GM21447 (cell line): ENCODE measurements at regions not wholly inside any gene's neighbourhood (a gene's known extent, or its start where the extent isn't known, plus 50 kb on each side); places are given as distances from the start of the nearest gene placed in this dataset.
"Not testable (repeated sequence)": the region's sequence is repeated elsewhere in the genome, so short reads cannot be mapped to it uniquely, and the experiment has no call there.

Experiments
- ATAC-seq: cut with Tn5 transposase; IDR thresholded peaks from one replicate; pipeline ENCODE4 v1.9.1; 2021; ENCODE audit not compliant: unreplicated experiment

DNA sequence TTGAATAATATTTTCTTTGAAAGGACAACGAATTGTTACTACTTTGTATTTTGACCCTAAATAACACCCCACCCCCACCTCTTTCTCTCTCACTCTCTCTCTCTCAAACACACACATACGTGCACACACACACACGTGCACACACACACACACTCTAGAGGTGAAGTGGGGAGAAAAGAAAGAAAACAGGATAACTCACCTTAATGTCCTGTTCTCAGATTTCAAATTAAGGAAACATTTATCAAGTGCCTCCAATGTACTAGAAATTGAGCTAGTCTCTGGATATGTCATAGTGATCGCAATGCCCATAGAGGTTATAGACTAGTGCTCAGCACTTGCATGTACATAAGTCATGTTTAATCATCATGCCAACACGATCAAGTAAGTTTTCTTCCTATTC is 1483.6 kb upstream of the SEL1L start:
- ATAC-seq: no peak

DNA sequence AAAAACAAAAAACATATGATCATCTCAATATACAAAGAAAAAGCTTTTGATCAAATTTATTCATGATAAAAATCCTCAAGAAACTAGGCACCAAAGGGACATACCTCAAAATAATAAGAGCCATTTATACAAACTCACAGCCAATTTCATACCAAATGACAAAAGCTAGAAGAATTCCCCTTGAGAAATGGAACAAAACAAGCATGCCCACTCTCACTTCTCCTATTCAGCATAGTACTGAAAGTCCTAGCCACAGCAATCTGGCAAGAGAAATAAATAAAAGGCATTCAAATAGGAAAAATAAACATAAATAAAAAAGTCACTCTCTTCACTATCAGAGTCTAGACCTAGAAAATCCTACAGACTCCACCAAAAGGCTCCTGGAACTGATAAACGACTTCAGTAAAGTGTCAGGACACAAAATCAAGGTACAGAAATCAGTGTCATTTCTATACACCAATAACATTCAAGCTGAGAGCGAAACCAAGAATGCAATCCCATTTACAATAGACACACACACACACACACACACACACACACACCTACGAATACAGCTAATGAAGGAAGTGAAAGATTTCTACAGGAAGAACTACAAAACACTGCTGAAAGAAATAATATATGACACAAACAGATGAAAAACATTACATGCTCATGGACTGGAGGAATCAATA is 1486.2 kb upstream of the SEL1L start:
- no peak for ATAC-seq

DNA sequence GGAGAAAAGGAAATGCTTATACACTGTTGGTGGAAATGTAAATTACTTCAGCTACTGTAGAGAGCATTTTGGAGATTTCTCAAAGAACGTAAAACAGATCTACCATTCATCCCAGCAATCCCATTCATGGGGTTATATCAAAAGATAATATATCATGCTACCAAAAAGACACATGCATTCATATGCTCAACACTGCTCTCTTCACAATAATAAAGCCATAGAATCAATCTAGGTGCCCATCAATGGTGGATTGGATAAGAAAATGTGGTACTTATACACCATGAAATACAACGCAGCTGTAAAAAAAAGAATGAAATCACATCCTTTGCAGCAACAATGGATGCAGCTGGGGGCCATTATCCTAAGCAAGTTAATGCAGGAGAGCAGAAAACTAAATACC is 1487.7 kb upstream of the SEL1L start:
- ATAC-seq: no peak

DNA sequence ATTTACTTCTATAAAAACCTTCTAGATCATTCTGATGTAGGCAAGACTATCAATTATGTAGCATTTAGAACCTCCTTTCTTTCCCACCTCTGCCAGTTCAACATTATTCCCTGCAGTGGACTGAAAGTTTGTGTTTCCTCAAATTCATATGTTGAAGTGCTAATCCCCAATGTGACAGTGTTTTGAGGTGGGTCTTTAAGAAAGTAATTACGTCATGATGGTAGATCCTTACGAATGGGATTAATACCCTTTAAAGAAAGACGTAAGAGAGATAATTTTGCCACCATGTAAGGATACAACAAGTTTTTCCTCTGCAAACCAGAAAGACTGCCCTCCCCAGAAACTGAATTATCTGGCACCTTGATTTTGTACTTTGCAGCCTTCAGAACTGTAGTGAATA is 1489.7 kb upstream of the SEL1L start:
- no peak for ATAC-seq

DNA sequence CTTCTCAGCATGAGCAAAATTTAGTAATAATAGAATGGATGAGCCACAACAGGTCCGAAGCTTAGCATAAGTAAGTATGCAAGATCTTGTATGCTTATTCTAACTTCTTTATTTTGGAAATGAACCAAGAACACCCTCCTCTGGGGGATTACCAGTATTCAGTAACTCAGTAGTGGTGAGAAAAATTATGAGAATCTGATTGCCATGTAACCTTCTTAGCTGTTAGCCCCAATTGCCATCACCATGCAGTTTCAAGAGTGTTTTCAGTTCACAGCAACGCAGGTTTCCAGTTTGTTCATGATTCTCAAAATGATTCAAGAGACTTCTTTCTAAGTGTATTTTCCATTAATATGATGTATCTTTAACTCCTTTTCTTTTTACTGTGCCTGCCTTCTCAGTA is 1507.6 kb upstream of the SEL1L start:
- ATAC-seq: no peak

DNA sequence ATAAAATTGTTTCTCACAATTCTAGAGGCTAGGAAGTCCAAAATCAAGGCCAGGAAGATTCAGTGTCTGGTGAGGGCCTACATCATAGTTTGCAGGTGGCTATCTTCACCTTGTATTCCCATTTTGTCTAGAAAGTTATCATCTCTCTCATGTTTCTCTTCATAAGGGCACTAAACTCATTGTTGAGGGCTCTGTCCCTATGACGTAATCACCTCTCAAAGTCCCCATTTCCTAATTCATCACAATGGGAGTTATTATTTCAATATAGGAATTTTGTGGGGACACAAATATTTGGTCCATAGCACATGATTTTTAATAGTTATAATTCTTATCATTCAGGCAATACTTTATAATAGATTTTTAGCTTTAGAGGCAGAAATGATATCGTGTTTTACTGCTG is 1509.2 kb upstream of the SEL1L start:
- ATAC-seq: no peak

DNA sequence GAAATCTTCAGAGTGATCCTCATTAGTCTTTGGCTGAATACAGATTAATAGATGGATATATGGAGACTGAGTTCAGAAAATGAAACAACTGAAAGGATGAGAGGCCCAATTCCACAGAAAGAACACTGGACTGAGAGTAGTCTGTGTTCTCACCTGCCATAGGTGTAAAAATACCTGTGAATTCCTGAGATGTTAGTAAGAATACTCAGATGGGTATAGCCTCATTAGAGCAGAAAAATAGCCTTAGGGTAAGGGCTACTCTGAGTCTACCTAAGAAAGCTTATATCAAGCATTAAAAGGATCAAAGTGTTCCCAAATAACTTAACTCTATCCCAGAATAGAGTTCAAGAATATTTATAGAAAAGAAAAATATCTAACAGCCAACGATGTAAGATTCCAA is 1510.3 kb upstream of the SEL1L start:
- ATAC-seq: no peak

DNA sequence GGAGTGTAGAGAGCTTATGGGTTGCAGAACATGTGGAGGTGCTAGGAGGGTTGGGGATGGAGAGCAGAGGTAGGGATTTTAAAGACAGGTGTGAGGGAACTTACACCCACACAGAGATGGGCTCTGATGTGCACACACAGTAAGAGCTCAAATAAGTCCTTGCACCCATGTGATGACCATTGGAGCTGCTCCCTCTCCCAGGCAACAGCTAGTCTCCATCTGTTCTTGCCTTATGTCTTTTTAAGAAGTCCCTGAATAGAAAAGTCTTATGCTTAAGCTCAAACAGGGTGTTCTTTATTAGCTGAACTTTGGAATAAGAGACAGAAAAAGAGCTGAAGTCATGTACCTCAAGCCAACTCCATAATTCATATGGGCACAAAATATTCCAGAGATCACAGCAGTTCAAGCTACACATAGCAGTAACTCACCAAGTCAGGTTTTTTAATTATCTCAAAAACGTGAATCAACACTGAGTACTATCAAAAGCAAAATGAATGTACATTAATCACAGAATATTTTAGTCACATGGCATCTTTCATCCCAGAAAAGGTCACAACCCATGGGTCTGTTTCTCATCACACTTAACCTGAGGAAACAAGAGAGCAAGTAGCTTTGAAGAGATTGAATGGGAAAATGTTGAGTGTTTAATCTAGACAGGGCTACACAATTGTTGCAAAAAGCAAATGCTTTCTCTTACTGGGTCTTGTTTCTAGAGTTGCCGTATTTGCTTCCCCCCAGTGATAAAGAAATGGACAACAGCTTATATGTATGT is 1513.6 kb upstream of the SEL1L start:
- ATAC-seq: no peak

DNA sequence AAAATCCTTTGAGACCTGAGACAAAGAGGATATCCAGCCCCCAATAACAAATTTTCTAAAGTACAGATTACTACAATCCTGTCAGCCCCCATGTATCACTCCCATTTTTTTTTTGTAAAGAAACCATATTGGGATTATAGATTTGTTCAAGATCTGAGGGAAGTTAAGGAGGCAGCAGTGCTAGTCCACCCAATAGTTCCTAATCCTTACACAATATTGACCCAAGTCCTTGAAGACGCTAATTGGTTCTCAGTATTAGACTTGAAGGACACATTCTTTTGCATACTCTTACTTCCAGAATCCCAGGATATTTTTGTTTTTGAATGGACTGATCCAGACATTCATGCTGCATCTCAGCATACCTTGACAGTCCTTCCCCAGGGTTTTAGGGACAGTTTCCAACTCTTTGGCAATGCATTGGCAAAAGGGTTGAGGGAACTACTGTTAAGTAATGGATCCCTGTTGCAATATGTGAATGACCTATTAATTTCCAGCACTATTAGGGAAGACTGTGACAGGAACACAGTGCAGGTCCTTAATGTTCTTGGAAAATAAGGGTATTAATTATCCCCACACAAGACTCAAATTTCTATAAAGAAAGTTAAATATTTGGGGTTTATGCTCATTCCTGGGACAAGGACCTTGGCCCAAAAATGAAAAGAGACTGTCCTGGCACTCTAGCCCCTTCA is 1519.5 kb upstream of the SEL1L start:
- no peak for ATAC-seq

DNA sequence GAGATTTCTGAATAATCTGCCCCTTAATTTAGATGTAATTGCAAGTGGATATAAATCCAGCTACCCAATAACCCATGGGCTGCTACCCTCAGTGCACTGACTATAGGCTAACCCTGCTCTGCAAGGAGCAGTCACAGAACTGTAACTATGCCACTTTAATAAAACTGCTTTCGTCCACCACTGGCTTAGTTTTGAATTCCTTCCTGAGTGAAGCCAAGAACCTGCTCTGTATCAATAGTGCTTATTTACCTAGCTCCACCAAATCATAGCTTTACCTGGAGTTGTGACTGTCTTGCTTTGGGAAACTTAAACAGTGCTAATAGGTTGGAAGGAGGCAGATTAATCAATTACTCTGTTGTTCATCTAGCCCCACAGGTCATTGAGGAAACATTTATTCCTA is 1524.4 kb upstream of the SEL1L start:
- no peak for ATAC-seq

DNA sequence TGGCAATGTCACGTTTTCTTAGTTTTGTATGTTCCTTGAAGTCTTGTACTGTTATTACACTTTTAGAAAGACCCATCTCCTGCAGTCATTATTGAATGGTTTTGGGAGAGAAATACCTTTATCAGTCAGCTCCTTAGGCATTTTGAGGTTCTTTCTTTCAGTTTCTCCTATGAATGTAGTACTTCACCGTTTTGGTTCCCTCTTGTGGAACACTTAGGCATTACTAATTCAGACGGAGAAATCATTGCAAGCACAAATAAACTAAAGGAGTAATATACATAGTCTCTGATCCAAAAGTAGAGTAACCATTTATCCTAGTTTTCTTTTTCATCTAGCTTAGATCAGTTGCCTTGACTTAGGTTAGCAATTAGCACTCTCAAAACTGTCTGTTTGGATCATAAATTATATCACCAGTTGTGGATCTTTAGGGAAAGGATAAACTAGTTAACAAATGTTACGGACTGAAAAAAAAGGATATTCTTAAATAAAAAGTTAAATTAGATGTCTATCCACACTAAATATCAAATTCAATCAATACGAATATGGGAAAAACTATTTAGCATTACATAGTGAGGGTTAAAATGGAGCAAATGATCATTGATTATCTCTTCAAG is 1538.3 kb upstream of the SEL1L start:
- ATAC-seq: no peak

DNA sequence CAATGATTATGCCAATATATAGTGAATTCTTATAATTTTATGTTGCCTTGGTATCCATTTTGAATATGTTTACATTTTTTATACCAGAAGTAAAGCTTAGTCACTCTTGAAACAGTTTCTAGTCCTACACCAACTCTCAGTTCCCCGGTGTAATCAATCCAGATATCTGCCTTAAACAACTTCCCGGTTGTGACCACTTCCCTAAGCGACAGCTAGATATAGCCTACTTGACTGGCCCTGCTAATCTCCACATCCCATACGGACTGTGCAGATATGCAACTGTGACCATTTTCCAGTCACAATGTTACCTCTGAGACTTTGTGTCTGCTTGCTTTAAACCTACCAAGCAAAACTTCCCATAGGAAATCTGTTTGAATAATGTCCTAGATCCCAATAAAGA is 1551.5 kb upstream of the SEL1L start:
- no peak for ATAC-seq

DNA sequence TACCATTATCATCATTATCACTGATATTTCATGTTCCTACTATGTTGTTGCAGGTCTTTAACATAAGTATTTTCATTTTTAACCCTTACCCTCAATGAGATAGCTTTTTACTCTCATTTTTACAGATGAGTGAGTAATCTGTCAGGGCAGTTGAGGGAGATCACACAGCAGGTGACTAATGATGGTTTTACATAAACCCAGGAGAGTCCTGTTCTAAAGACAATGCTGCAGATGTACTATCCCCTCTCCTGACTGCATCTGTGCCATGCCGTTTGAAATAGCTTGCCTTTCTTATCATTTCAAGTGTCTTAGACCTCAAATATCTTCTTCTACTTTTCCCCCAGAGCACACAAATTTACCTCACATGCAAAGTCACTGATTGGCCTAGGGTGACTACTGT is 1552.1 kb upstream of the SEL1L start:
- ATAC-seq: no peak

DNA sequence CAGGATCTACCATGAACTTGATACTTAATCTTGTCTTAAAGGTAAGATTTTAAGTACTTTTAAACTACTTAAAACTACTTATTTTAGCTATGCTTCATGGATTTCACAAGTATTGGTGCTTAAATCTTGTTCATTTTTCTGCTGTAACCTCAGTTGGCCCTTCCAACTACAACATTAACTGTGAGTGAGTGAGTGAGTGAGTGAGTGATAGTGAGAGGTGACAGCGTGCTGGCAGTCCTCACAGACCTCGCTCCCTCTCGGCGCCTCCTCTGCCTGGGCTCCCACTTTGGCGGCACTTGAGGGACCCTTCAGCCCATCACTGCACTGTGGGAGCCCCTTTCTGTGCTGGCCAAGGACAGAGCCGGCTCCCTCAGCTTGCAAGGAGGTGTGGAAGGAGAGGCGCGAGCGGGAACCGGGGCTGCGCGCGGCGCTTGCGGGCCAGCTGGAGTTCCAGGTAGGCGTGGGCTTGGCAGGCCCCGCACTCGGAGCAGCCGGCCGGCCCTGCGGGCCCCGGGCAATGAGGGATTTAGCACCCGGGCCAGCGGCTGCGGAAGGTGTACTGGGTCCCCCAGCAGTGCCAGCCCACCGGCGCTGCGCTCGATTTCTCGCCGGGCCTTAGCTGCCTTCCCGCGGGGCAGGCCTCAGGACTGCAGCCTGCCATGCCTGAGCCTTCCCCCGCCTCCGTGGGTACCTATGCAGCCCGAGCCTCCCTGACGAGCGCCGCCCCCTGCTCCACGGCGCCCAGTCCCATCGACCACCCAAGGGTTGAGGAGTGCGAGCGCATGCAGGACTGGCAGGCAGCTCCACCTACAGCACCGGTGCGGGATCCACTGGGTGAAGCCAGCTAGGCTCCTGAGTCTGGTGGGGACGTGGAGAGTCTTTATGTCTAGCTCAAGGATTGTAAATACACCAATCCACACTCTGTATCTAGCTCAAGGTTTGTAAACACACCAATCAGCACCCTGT is 1558.6 kb upstream of the SEL1L start:
- ATAC-seq: not testable (repeated sequence)

DNA sequence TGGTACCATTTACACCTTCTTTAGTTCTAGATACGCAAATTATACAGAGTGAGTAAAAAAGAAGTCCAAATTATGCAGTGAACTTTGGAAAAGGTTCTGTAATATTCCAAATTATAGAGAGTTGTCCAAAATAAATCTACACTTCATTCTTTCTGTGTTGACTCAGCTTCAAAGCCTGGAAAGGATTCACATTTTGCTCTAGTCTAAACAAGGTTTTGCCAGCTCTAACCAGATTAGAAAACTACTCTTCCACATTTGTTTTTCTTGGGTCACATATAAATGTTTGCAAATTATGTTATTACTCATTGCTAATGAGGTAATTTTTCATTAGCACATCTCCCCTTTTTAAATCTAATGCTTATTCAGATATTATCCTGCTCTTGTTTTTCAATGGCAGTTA is 1562.4 kb upstream of the SEL1L start:
- ATAC-seq: no peak

DNA sequence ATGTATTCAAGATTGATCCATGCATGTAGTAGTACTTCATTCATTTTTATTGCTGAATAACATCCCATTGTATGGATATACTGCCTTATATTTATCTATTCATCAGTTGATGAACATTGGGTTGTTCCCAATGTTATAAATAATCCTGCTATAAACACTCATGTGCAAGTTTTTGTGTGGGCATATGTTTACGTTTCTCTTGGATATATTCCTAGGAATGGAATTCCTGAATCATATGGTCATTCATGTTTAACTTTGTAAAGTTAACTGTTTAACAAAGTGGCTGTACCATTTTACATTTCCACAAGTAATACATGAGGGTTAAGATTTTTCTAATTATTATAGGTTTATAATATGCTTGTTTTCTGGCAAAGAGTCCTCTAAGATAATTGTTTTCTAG is 1568.2 kb upstream of the SEL1L start:
- no peak for ATAC-seq

DNA sequence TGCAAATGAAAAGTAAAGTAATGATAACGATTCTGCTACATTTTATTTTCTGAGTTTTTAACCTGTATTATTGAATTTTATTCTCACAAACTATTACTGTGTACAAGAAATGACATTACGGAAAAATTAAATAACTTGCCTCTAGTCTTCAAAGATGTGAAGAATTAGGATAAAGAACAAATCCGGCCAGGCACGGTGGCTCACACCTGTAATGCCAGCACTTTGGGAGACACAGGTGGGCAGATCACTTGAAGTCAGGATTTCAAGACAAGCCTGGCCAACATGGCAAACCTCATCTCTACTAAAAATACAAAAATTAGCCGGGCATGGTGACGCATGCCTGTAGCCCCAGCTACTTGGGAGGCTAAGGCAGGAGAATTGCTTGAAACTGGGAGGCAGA is 1584.4 kb upstream of the SEL1L start:
- ATAC-seq: no peak

DNA sequence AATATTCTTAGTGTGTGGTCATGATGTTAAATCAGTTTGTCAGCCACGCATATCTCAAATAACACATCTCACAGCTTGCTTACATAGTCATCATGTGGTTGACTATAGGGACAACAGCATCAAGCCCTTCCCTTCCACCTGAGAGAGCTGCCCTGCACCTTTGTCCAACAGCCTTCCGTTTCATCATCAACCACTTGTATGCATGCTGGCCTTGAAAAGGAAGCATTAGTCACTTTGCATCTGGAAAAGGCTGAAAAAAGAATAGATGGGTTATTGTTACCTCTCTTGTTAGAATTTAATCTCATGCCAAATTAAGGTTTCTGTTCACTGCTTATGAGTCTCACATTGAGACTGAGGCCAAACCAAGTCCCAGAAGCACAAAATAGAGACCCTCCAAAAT is 1586.5 kb upstream of the SEL1L start:
- no peak for ATAC-seq

DNA sequence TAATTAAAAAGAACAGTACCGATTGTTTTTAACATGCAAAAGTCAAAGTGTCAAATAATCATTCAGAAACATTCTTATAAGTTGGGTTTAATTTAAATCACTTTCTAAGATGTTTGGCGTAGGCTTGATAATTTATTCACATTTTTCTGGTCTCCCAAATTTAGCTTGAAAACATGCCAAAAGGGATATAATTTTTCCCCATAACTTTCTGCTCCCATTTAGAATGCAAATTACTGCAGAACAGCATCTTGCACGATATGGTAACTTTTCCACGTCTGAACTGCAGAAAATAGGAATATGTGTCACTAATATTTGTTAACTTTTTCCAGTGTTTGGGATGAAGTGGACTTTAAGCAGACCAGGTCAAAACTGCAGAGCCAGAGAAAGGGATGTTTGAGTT is 1592.4 kb upstream of the SEL1L start:
- ATAC-seq: no peak

DNA sequence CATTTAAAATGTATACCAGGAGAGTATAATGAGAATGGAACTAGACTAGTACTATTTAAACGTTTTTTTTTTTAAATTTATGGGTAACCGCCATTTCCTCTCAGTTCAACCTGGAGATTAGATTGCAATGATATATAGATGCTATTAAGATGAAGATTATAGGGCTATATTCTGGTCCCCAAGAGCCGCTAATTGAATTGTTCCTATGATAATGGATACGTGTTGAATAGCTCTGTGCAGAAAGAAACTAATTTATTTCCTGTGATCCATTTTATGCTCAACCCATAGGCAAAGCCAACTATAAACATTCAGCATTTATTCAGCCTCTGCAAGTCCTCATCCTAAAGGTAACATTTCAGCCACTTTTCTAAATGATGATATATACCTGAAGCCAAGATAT is 1595.1 kb upstream of the SEL1L start:
- no peak for ATAC-seq

DNA sequence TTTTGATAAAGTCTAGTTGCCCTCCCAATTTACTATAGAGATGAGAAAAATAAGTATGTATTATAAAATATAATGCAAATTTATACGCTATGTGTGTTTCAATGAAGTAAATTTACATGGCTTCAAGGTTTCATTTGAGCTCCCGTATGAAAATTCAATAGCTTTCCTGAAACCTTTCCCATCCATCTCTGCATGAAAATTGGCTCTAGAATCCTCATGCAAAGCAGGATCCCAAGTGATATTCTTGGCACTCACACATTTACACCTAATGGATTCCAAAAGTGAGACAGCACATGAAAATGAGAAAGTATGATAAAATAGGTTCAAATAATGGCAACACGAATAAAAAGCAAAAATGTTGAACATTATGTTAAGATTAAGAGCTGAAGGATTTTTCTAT is 1595.8 kb upstream of the SEL1L start:
- ATAC-seq: no peak
